ENCODE measurements at regions not wholly inside any gene's neighbourhood (a gene's known extent, or its start where the extent isn't known, plus 50 kb on each side); places are given as distances from the start of the nearest gene placed in this dataset.

DNA sequence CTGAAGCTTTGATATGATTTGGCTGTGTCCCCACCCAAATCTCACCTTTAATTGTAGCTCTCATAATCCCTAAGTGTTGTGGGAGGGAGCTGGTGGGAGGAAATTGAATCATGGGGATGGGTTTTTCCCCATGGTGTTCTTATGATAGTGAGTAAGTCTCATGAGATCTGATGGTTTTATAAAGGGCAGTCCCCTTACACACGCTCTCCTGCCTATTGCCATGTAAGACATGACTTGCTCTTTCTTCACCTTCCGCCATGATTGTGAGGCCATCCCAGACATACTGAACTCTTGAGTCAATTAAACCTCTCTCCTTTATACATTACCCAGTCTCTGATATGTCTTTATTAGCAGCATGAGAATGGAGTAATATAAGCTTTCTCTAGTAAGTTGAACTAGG, 261.9 kb downstream of the HLX start:
- Histone ChIP-seq H3K9ac (replicated peaks; ENCODE audit: extremely low read depth, insufficient read depth, low read length) (no peak overlapping the region), H3K9me1 (replicated peaks; ENCODE audit: control insufficient read depth, extremely low read depth, insufficient read depth, low read length) (no peaks in the 10 kb centered on the region), H3K4me1 (ENCODE audit: control insufficient read depth, extremely low read depth, insufficient read depth, low read length) (peaks cover 2% of the 10 kb centered on the region), H3K4me3 (replicated peaks in 1 of 3; ENCODE audit: insufficient read depth in 1 of 3, low read depth in 1 of 3, low read length in 3 of 3) (no peak overlapping the region), H3K9me3 (replicated peaks; ENCODE audit: control insufficient read depth, insufficient read depth, low read length) (no peaks in the 10 kb centered on the region), H2AFZ (ENCODE audit: low read depth, low read length) (no peak overlapping the region), H3K27me3 (ENCODE audit: control insufficient read depth in 2 of 2, insufficient read depth in 2 of 2, low read length in 2 of 2) (no peaks in the 10 kb centered on the region), H3K36me3 (ENCODE audit: control insufficient read depth in 2 of 2, extremely low read depth in 1 of 2, insufficient read depth in 2 of 2, low read length in 2 of 2) (no peaks in the 10 kb centered on the region), H3K79me2 (ENCODE audit: control insufficient read depth, insufficient read depth, low read length) (no peaks in the 10 kb centered on the region), H4K20me1 (replicated peaks; ENCODE audit: control insufficient read depth, extremely low read depth, insufficient read depth, low read length) (no peaks in the 10 kb centered on the region), H3K27ac (ENCODE audit: insufficient read depth, low read depth, low read length) (no peak overlapping the region), H3K4me2 (ENCODE audit: insufficient read depth, low read length) (no peak overlapping the region)
- DNase-seq (ENCODE audit: low read depth, low spot score), result no peak
- BruUV-seq (replicated peaks), result no TSS peak
- ChIA-PET POLR2A (no interaction called here), CTCF (no interaction called here)
- FAIRE-seq, result no peak
- TF ChIP-seq, protein P1, sequence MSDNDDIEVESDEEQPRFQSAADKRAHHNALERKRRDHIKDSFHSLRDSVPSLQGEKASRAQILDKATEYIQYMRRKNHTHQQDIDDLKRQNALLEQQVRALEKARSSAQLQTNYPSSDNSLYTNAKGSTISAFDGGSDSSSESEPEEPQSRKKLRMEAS (IDR thresholded peaks at IDR 0.05; ENCODE audit: insufficient read depth, insufficient read length), result no peak
- no peak for TF ChIP-seq JUN (IDR thresholded peaks at IDR 0.05; ENCODE audit: borderline replicate concordance, insufficient read depth, insufficient read length, low read depth)
- TF ChIP-seq EZH2 (IDR thresholded peaks at IDR 0.05; ENCODE audit: borderline replicate concordance, low read depth, low read length, severe bottlenecking), result no peak
- dilution Hi-C loops (cut with MboI; ENCODE audit: extremely low pct_ligation_motif_present, low sequenced_read_pairs) (no loop called here), intact Hi-C loops (cut with micrococcal nuclease) (no loop called here)

DNA sequence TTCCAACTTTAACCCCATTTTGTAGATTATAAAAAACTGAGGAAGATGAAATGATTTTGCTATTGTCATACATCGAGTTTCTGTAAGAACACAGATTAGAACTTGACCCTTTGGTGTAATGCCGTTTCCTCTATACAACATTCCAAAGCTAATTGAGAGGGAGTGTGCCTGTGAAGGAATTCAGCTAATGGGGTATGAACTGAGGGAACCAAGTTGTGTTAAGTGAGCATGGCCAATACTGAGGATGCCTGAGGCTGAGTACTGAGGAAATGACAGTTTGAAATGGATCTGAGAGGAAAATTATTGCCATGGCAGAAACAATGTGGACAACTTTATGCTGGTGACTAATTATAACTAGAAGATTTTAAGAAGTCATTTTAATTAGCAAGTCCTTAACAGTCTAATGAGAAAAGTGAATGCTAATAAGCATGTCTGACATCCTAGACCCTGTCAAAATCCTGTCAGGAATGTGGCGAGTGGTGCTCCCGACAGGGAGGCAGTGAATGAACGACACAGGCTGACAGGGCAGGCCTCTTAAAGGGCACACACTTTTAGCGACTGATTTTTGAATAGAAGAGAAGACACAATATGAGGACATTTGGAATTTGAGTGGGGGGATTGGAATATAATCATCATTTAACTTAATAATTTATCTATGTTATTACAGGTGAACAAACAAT, 262.5 kb downstream of the HLX start:
- peak overlapping the region; percentile 41 for H2AFZ ChIP-seq (ENCODE audit: low read depth, low read length)
- H4K20me1 ChIP-seq (replicated peaks; ENCODE audit: control insufficient read depth, extremely low read depth, insufficient read depth, low read length), result no peaks in the 10 kb centered on the region
- H3K36me3 ChIP-seq (ENCODE audit: control insufficient read depth in 2 of 2, extremely low read depth in 1 of 2, insufficient read depth in 2 of 2, low read length in 2 of 2), result no peaks in the 10 kb centered on the region
- BruUV-seq (replicated peaks), result no TSS peak
- no peak overlapping the region for H3K4me3 ChIP-seq (replicated peaks in 1 of 3; ENCODE audit: insufficient read depth in 1 of 3, low read depth in 1 of 3, low read length in 3 of 3)
- TF ChIP-seq JUN (IDR thresholded peaks at IDR 0.05; ENCODE audit: borderline replicate concordance, insufficient read depth, insufficient read length, low read depth), result no peak
- H3K79me2 ChIP-seq (ENCODE audit: control insufficient read depth, insufficient read depth, low read length), result no peaks in the 10 kb centered on the region
- no peaks in the 10 kb centered on the region for H3K9me1 ChIP-seq (replicated peaks; ENCODE audit: control insufficient read depth, extremely low read depth, insufficient read depth, low read length)
- ChIA-PET CTCF (no interaction called here), POLR2A (no interaction called here)
- no peak overlapping the region for H3K27ac ChIP-seq (ENCODE audit: insufficient read depth, low read depth, low read length)
- no peaks in the 10 kb centered on the region for H3K9me3 ChIP-seq (replicated peaks; ENCODE audit: control insufficient read depth, insufficient read depth, low read length)
- no peaks in the 10 kb centered on the region for H3K27me3 ChIP-seq (ENCODE audit: control insufficient read depth in 2 of 2, insufficient read depth in 2 of 2, low read length in 2 of 2)
- DNase-seq (ENCODE audit: low read depth, low spot score) (peak; percentile 44), FAIRE-seq (no peak)
- intact Hi-C loops (cut with micrococcal nuclease), result no loop called here
- dilution Hi-C loops (cut with MboI; ENCODE audit: extremely low pct_ligation_motif_present, low sequenced_read_pairs), result no loop called here
- no peak overlapping the region for H3K4me2 ChIP-seq (ENCODE audit: insufficient read depth, low read length)
- no peak overlapping the region for H3K9ac ChIP-seq (replicated peaks; ENCODE audit: extremely low read depth, insufficient read depth, low read length)
- peaks cover 2% of the 10 kb centered on the region for H3K4me1 ChIP-seq (ENCODE audit: control insufficient read depth, extremely low read depth, insufficient read depth, low read length)
